K562 (cell line): ENCODE measurements at regions not wholly inside any gene's neighbourhood (a gene's known extent, or its start where the extent isn't known, plus 50 kb on each side); places are given as distances from the start of the nearest gene placed in this dataset.

Source experiments
- BHLHE40 ChIP-seq: IDR thresholded peaks from 2 replicates; pipeline ENCODE4 v1.6.1; 2011; ENCODE audit warnings: low read length, improper control_type of control experiment
- CTCF ChIP-seq, 3 experiments: IDR thresholded peaks in 2 of 3; conservative IDR thresholded peaks in 1 of 3; 2 replicates each; pipeline ENCODE4 v1.5.1; 2011 to 2012; ENCODE audit warnings: low read length in 3 of 3, mild to moderate bottlenecking in 3 of 3, control low read depth in 2 of 3, improper control_type of control experiment in 1 of 3, inconsistent platforms in 1 of 3, low read depth in 1 of 3, mixed read lengths in 1 of 3, moderate library complexity in 1 of 3; ENCODE audit not compliant: insufficient read depth in 2 of 3
- EP300 ChIP-seq: IDR thresholded peaks from 2 replicates; pipeline ENCODE4 v1.6.1; 2012; ENCODE audit warnings: low read length, improper control_type of control experiment
- NFE2L1 ChIP-seq: fragments of 450-650 bp; IDR thresholded peaks from 2 replicates; pipeline ENCODE4 v1.6.1; 2016; ENCODE audit warnings: missing genetic modification characterization, low read depth, mild to moderate bottlenecking, missing compliant biosample characterization, moderate library complexity, borderline replicate concordance
- PHB2 ChIP-seq: fragments of 450-650 bp; IDR thresholded peaks from 2 replicates; pipeline ENCODE4 v1.6.1; 2017; ENCODE audit warnings: low read depth
- PHF8 ChIP-seq: fragments of 200-600 bp; sonication (generic); IDR thresholded peaks from 2 replicates; pipeline ENCODE4 v1.6.1; 2012; ENCODE audit warnings: mixed run types, mild to moderate bottlenecking, inconsistent platforms, low read length, moderate library complexity, borderline replicate concordance
- RAD21 ChIP-seq, 2 experiments: fragments of 250-450 bp in 1 of 2; fragments of 450-650 bp in 1 of 2; sonication (Bioruptor Pico) in 1 of 2; formaldehyde crosslinking in 1 of 2; IDR thresholded peaks in 1 of 2; conservative IDR thresholded peaks in 1 of 2; 2 replicates each; pipeline versions ENCODE4 v1.4.0 to v1.8.0; 2020 to 2022; ENCODE audit warnings: mild to moderate bottlenecking in 2 of 2, moderate library complexity in 1 of 2
- TEAD1 ChIP-seq, 2 experiments: fragments of 450-650 bp in 1 of 2; sonication (generic) in 1 of 2; formaldehyde crosslinking; IDR thresholded peaks; 2 replicates each; pipeline versions ENCODE4 v1.4.0 to v1.8.0; 2020 to 2022; ENCODE audit warnings: mild to moderate bottlenecking in 2 of 2, missing genetic modification reagents in 1 of 2
- TEAD2 ChIP-seq: fragments of 450-650 bp; IDR thresholded peaks from 2 replicates; pipeline ENCODE4 v1.6.1; 2016; ENCODE audit warnings: missing genetic modification characterization, control low read depth, missing compliant biosample characterization
- THRA ChIP-seq: fragments of 450-650 bp; IDR thresholded peaks from 2 replicates; pipeline ENCODE4 v1.6.1; 2017; ENCODE audit warnings: mild to moderate bottlenecking, moderate library complexity
- TRIM25 ChIP-seq: fragments of 450-650 bp; IDR thresholded peaks from 2 replicates; pipeline ENCODE4 v1.7.0; 2016; ENCODE audit warnings: borderline replicate concordance
- USF2 ChIP-seq: sonication (generic); formaldehyde crosslinking; IDR thresholded peaks from 2 replicates; pipeline ENCODE4 v1.5.0; 2020; ENCODE audit warnings: missing genetic modification reagents
- ZBTB11 ChIP-seq, 3 experiments: fragments of 200-800 bp in 1 of 3; fragments of 250-450 bp in 1 of 3; fragments of 450-650 bp in 1 of 3; sonication (Bioruptor Pico) in 1 of 3; sonication (Bioruptor generic) in 1 of 3; formaldehyde crosslinking in 1 of 3; IDR thresholded peaks; 2 replicates each; pipeline versions ENCODE4 v1.6.1 to v1.8.0; 2016 to 2022; ENCODE audit warnings: mild to moderate bottlenecking in 2 of 3, missing genetic modification characterization in 2 of 3, missing compliant biosample characterization in 1 of 3, moderate library complexity in 1 of 3
- TF ChIP-seq, protein P1 (sequence below), 2 experiments: fragments of 450-650 bp; IDR thresholded peaks; 2 replicates each; pipeline ENCODE4 v1.6.1; 2016; ENCODE audit warnings: mild to moderate bottlenecking in 2 of 2, borderline replicate concordance in 1 of 2, low read depth in 1 of 2, moderate library complexity in 1 of 2

- no peak for TF ChIP-seq EP300
- no peak for TF ChIP-seq BHLHE40
- no peak for TF ChIP-seq ZBTB11 (CRISPR knock-in tag; IDR thresholded peaks at IDR 0.05)
- TF ChIP-seq CTCF (IDR thresholded peaks at IDR 0.05 in 2 of 3, conservative IDR thresholded peaks at IDR 0.05 in 1 of 3; ENCODE audit: insufficient read depth in 2 of 3, low read depth in 1 of 3, low read length in 3 of 3) = no peak
- TF ChIP-seq PHB2 = no peak
- no peak for TF ChIP-seq TEAD2 (tag)
- TF ChIP-seq USF2 (CRISPR knock-in tag) = no peak
- TF ChIP-seq, protein P1, sequence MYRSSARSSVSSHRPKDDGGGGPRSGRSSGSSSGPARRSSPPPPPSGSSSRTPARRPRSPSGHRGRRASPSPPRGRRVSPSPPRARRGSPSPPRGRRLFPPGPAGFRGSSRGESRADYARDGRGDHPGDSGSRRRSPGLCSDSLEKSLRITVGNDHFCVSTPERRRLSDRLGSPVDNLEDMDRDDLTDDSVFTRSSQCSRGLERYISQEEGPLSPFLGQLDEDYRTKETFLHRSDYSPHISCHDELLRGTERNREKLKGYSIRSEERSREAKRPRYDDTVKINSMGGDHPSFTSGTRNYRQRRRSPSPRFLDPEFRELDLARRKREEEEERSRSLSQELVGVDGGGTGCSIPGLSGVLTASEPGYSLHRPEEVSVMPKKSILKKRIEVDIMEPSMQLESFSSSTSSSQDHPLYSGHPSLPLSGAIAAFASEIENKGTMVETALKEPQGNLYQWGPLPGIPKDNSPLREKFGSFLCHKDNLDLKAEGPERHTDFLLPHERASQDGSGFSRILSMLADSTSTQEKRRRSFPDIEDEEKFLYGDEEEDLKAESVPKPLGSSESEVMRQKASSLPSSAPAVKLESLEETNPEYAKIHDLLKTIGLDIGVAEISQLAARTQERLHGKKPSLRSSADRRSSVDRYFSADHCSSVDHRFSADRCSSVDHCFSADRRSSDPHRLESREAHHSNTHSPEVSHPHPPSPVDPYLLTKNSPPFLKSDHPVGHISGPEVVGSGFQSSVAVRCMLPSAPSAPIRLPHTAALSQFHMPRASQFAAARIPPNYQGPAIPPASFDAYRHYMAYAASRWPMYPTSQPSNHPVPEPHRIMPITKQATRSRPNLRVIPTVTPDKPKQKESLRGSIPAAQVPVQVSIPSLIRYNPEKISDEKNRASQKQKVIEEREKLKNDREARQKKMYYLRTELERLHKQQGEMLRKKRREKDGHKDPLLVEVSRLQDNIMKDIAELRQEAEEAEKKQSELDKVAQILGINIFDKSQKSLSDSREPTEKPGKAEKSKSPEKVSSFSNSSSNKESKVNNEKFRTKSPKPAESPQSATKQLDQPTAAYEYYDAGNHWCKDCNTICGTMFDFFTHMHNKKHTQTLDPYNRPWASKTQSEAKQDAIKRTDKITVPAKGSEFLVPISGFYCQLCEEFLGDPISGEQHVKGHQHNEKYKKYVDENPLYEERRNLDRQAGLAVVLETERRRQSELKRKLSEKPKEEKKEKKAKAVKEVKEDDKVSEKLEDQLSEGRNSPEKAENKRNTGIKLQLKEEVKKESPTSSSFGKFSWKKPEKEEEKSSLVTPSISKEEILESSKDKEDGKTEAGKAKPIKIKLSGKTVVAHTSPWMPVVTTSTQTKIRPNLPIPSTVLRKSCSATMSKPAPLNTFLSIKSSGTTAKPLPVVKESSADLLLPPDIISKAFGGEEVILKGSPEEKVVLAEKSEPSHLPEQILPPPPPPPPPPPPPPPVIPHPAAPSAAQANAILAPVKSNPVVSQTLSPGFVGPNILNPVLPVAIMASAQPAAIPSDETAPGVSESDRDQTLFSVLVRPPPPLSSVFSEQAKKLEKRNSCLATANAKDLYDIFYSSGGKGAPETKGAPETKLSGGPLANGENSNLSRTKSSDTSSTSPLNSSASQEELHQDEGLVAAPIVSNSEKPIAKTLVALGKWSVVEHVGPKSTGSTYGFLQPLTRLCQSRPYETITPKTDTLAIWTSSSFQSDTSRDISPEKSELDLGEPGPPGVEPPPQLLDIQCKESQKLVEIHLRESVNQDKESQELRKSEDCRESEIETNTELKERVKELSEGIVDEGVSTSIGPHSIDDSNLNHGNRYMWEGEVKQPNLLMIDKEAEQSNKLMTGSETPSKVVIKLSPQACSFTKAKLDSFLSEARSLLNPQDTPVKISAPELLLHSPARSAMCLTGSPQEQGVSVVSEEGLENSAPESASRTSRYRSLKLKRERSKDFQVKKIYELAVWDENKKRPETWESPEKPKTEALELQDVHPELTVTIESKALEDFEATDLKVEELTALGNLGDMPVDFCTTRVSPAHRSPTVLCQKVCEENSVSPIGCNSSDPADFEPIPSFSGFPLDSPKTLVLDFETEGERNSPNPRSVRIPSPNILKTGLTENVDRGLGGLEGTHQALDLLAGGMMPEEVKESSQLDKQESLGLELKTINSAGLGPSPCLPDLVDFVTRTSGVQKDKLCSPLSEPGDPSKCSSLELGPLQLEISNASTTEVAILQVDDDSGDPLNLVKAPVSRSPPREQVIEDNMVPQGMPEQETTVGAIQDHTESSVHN (IDR thresholded peaks at IDR 0.05; ENCODE audit: borderline replicate concordance in 1 of 2, low read depth in 1 of 2) = no peak
- TF ChIP-seq NFE2L1 (tag) = no peak
- TF ChIP-seq TEAD1 (CRISPR knock-in tag; IDR thresholded peaks at IDR 0.05) = no peak
- no peak for TF ChIP-seq TRIM25
- no peak for TF ChIP-seq THRA
- TF ChIP-seq PHF8 = no peak
- TF ChIP-seq RAD21 (CRISPR knock-in tag; conservative IDR thresholded peaks at IDR 0.05 in 1 of 2, IDR thresholded peaks at IDR 0.05 in 1 of 2) = no peak
Measured at GRCh38 chr12:105659355-105660075, 329.0 kb downstream of the C12orf75 start.
